Natural killer cell (primary cell): ENCODE measurements at regions not wholly inside any gene's neighbourhood (a gene's known extent, or its start where the extent isn't known, plus 50 kb on each side); places are given as distances from the start of the nearest gene placed in this dataset.

Experiments used
- ATAC-seq, 3 donors: fragments of 150-1000 bp in 2 of 3; fragments of 200-7000 bp in 1 of 3; cut with Tn5 transposase; 1 replicate in 1 of 3; 2 replicates in 2 of 3; pipeline ENCODE4 v1.10.0; 2021; ENCODE audit warnings: mild to moderate bottlenecking in 2 of 3, moderate library complexity in 2 of 3
- DNase-seq, 2 donors: peaks; one replicate each; pipeline versions ENCODE4 v3.0.0 to v3.0.0-alpha.2; 2013 to 2021; ENCODE audit warnings: mixed read lengths in 1 of 2
- H3K27ac ChIP-seq: one replicate; pipeline ENCODE4 v1.5.1; 2013; ENCODE audit warnings: mild to moderate bottlenecking, low read length
- H3K27me3 ChIP-seq: one replicate; pipeline ENCODE4 v1.6.1; 2013; ENCODE audit warnings: low read length; ENCODE audit not compliant: control insufficient read depth, insufficient read depth
- H3K36me3 ChIP-seq: one replicate; pipeline ENCODE4 v1.6.1; 2013; ENCODE audit warnings: low read length; ENCODE audit not compliant: control insufficient read depth, insufficient read depth
- H3K4me1 ChIP-seq: one replicate; pipeline ENCODE4 v1.6.1; 2013; ENCODE audit warnings: low read length; ENCODE audit not compliant: control insufficient read depth, insufficient read depth
- H3K4me3 ChIP-seq: one replicate; pipeline ENCODE4 v1.5.1; 2013; ENCODE audit warnings: low read length
- H3K9me3 ChIP-seq: one replicate; pipeline ENCODE4 v1.6.1; 2013; ENCODE audit warnings: low read length; ENCODE audit not compliant: control insufficient read depth, insufficient read depth
- H3K27ac Mint-ChIP-seq, 2 donors: one replicate each; pipeline ENCODE4 v1.8.0; 2022; ENCODE audit warnings: mild to moderate bottlenecking in 2 of 2, mixed read lengths in 2 of 2, moderate library complexity in 1 of 2
- H3K27me3 Mint-ChIP-seq, 2 donors: one replicate each; pipeline ENCODE4 v1.8.0; 2022; ENCODE audit warnings: low read depth in 2 of 2, mixed read lengths in 2 of 2
- H3K36me3 Mint-ChIP-seq: one replicate; pipeline ENCODE4 v1.8.0; 2022; ENCODE audit warnings: mixed read lengths
- H3K4me1 Mint-ChIP-seq, 2 donors: one replicate each; pipeline ENCODE4 v1.8.0; 2022; ENCODE audit warnings: mixed read lengths in 2 of 2
- H3K4me3 Mint-ChIP-seq: one replicate; pipeline ENCODE4 v1.8.0; 2022; ENCODE audit warnings: mild to moderate bottlenecking, moderate library complexity, mixed read lengths
- H3K9me3 Mint-ChIP-seq, 2 donors: one replicate each; pipeline ENCODE4 v1.8.0; 2022; ENCODE audit warnings: mixed read lengths in 2 of 2
- CTCF ChIP-seq: fragments of 200-600 bp; IDR thresholded peaks from one replicate; pipeline ENCODE4 v1.8.0; 2022; ENCODE audit warnings: antibody characterized with exemption
- WGBS: methylation state at CpG from one replicate; pipeline ENCODE4 v1.1.7; 2013; ENCODE audit warnings: missing lambda C conversion rate; ENCODE audit not compliant: insufficient coverage; 5-methylcytosine and 5-hydroxymethylcytosine counted together
- intact Hi-C: fragments of 100-400 bp; cut with micrococcal nuclease; formaldehyde crosslinking; loops from one replicate; pipeline ENCODE4 v1.14.2; 2022

GRCh38 chr2:72006188-72006736 lies 141.4 kb downstream of the CYP26B1 start:
- Histone ChIP-seq H3K27me3 (no peaks in the 10 kb centered on the region), H3K4me3 (no peak overlapping the region), H3K4me1 (no peaks in the 10 kb centered on the region), H3K36me3 (no peaks in the 10 kb centered on the region), H3K9me3 (no peaks in the 10 kb centered on the region), H3K27ac (no peak overlapping the region)
- 82% methylated on average over 8 of the region's 8 CpGs for WGBS
- Mint-ChIP-seq H3K27me3 (peaks cover 0 to 2% of the 10 kb centered on the region in 2 donors), H3K4me3 (no peak overlapping the region), H3K9me3 (no peaks in the 10 kb centered on the region), H3K36me3 (no peaks in the 10 kb centered on the region), H3K27ac (no peak overlapping the region), H3K4me1 (no peaks in the 10 kb centered on the region)
- DNase-seq (no peak), ATAC-seq (no peak)
- intact Hi-C loops = no loop called here
- TF ChIP-seq CTCF = no peak

GRCh38 chr2:72004976-72005375 lies 142.7 kb downstream of the CYP26B1 start:
- H3K4me3 ChIP-seq = no peak overlapping the region
- H3K4me1 ChIP-seq = no peaks in the 10 kb centered on the region
- no peak for DNase-seq
- intact Hi-C loops = no loop called here
- no peaks in the 10 kb centered on the region for H3K36me3 Mint-ChIP-seq
- H3K36me3 ChIP-seq = no peaks in the 10 kb centered on the region
- peaks cover 0 to 6% of the 10 kb centered on the region in 2 donors for H3K27me3 Mint-ChIP-seq
- ATAC-seq = no peak
- H3K27ac ChIP-seq = no peak overlapping the region
- no peaks in the 10 kb centered on the region for H3K4me1 Mint-ChIP-seq
- no peak overlapping the region for H3K27ac Mint-ChIP-seq
- no peaks in the 10 kb centered on the region for H3K9me3 ChIP-seq
- TF ChIP-seq CTCF = no peak
- H3K27me3 ChIP-seq = no peaks in the 10 kb centered on the region
- WGBS = 78% methylated on average over 6 of the region's 6 CpGs
- H3K9me3 Mint-ChIP-seq = no peaks in the 10 kb centered on the region
- H3K4me3 Mint-ChIP-seq = no peak overlapping the region

- TF ChIP-seq CTCF = no peak
- H3K36me3 Mint-ChIP-seq = no peaks in the 10 kb centered on the region
- Histone ChIP-seq H3K27ac (no peak overlapping the region), H3K4me1 (no peaks in the 10 kb centered on the region), H3K36me3 (no peaks in the 10 kb centered on the region), H3K4me3 (no peak overlapping the region), H3K9me3 (no peaks in the 10 kb centered on the region), H3K27me3 (no peaks in the 10 kb centered on the region)
- 85% methylated on average over 6 of the region's 7 CpGs for WGBS
- H3K27ac Mint-ChIP-seq = no peak overlapping the region
- no peaks in the 10 kb centered on the region for H3K9me3 Mint-ChIP-seq
- intact Hi-C loops = no loop called here
- no peak overlapping the region for H3K4me3 Mint-ChIP-seq
- H3K4me1 Mint-ChIP-seq = no peaks in the 10 kb centered on the region
- ATAC-seq (no peak), DNase-seq (no peak)
- H3K27me3 Mint-ChIP-seq = peaks cover 0 to 6% of the 10 kb centered on the region in 2 donors
Measured at GRCh38 chr2:72004201-72004915, 143.3 kb downstream of the CYP26B1 start.

- H3K27me3 Mint-ChIP-seq = peaks cover 0 to 6% of the 10 kb centered on the region in 2 donors
- no peaks in the 10 kb centered on the region for H3K4me1 Mint-ChIP-seq
- H3K9me3 Mint-ChIP-seq = no peaks in the 10 kb centered on the region
- intact Hi-C loops = no loop called here
- Histone ChIP-seq H3K4me3 (no peak overlapping the region), H3K4me1 (no peaks in the 10 kb centered on the region), H3K27me3 (no peaks in the 10 kb centered on the region), H3K9me3 (no peaks in the 10 kb centered on the region), H3K27ac (no peak overlapping the region), H3K36me3 (no peaks in the 10 kb centered on the region)
- no peak overlapping the region for H3K4me3 Mint-ChIP-seq
- no peak for TF ChIP-seq CTCF
- DNase-seq (no peak), ATAC-seq (no peak)
- H3K36me3 Mint-ChIP-seq = no peaks in the 10 kb centered on the region
- no peak overlapping the region for H3K27ac Mint-ChIP-seq
- 61% methylated on average over 3 of the region's 3 CpGs for WGBS
Measured at GRCh38 chr2:72003796-72004195, 143.9 kb downstream of the CYP26B1 start.
